ENCODE measurements at regions not wholly inside any gene's neighbourhood (a gene's known extent, or its start where the extent isn't known, plus 50 kb on each side); places are given as distances from the start of the nearest gene placed in this dataset.
A peak's percentile ranks its signal among the peaks of the same experiment; 100 is the strongest.
"Not testable (repeated sequence)": the region's sequence is repeated elsewhere in the genome, so short reads cannot be mapped to it uniquely, and the experiment has no call there.

DNA sequence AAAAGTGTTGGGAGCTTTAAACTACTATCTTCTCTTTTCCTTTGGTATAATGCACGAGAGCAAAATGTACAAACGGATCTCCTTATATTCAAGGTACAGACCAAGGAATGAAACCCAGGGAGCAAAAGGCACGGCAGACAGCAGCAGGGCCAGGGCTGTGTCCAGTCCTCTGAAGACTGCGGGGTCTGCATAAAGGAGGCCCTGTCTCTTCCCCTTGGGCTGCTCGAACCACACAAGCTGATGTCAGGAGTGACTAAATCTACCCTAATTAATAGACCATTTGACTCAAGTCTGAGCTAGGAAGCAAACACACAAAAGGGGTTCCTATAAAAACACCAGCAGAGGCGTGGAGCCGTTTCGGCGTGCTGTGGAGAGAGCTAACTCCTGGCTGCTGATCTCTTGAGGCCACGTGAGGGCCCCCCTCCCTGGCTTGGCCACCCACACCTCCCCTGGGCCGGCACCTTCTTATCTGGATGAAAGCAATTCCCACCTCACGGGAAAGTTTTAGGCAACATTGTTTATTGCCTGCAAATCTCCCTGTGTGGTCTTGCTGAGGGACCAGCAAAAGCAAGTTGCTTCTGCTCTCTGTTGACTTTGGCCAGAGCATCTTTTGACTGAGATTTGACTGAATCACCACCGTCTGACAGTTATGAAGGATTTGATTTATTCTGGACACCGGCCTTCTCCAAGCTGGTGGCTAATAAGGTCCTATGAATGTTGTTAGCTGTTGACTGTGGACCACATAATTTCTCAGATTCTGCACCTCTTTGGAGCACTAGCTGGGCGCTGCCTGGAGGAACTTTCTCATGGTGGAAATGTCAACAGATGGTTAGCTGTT, 183.5 kb downstream of the LMLN start:
- H3K4me1 Mint-ChIP-seq; H3K36me3 Mint-ChIP-seq (ENCODE audit: low read depth); H3K27me3 Mint-ChIP-seq (ENCODE audit: low read depth); H3K9me3 Mint-ChIP-seq; H3K4me3 Mint-ChIP-seq; DNase-seq (ENCODE audit: low read depth, low spot score); H3K27ac Mint-ChIP-seq (ENCODE audit: unreplicated experiment): not testable (repeated sequence)

DNA sequence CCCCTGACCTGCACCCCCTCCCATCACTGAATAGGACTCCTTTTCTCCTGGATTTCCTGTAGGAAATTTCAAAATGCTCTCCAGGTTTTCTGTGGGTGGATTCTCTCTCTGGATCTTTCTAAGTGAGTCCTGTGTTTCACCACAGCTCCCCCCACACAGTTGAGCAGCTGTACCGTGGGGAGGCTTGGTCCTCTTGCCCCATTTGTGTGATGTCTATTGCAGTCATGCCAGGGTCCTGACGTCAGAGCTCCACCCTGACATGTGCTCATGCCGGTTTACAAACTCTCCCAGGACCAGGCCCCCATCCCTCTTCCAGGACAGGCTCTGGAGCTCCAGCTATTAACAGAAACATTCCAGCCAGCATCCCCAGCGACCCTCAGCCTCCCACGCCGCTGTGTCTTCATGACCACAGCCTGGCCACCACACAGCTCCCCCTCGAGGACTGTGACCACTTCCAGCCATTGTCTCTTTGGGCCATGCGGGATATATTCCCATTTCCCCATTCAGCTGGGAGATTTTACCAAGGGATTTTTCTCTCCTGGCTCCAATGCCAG, 185.3 kb downstream of the LMLN start:
- not testable (repeated sequence) for H3K27me3 Mint-ChIP-seq (ENCODE audit: low read depth); H3K36me3 Mint-ChIP-seq (ENCODE audit: low read depth); H3K27ac Mint-ChIP-seq (ENCODE audit: unreplicated experiment); H3K9me3 Mint-ChIP-seq; H3K4me1 Mint-ChIP-seq; H3K4me3 Mint-ChIP-seq; DNase-seq (ENCODE audit: low read depth, low spot score)

DNA sequence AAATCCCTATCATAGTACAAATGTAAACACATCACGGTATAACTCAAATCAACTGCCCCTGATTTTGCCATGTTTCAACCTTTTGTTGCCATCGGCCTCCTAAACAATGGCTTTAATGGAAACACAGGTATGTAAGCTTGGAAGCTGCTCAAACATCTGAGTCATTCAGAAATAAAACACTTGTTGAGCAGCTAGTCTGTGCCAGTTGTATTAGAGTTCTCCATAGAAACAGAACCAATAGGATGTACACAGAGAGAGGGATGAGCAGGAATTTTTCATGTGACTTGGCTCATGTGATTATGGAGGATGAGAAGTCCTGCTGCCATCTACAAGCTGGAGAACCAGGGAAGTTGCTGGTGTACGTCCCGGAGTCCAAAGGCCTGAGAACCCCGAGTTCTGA, 186.1 kb downstream of the LMLN start:
- not testable (repeated sequence) for H3K27ac Mint-ChIP-seq (ENCODE audit: unreplicated experiment); H3K27me3 Mint-ChIP-seq (ENCODE audit: low read depth); DNase-seq (ENCODE audit: low read depth, low spot score); H3K9me3 Mint-ChIP-seq; H3K4me3 Mint-ChIP-seq; H3K36me3 Mint-ChIP-seq (ENCODE audit: low read depth); H3K4me1 Mint-ChIP-seq

DNA sequence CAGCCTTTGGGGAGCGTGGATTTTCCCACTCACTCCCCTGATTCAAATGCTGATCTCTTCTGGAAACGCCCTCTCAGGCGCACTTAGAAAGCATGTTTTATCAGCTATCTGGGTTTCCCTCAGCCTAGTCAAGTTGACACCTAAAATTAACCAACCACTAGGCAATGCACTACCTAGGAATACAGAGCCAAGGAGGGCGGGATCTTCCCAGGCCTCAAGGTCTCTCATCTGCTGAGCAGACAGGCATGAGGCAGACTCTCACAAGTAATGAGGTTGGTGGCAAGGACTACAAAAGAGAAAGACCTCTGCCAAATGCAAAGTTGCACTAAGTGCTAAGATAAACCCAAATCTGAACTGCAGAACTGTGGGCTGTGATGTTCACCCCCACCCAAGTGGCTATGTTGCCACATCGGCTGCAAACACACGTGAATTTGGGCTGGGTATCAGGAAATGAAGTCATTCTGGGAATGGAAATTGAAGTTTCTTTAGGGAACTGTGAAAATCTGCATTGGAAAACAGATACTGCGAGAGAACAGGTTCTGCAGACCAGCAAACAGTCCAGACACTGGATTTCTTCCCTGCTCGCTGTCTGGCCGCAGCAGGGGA, 186.6 kb downstream of the LMLN start:
- not testable (repeated sequence) for H3K9me3 Mint-ChIP-seq; DNase-seq (ENCODE audit: low read depth, low spot score); H3K4me3 Mint-ChIP-seq; H3K27ac Mint-ChIP-seq (ENCODE audit: unreplicated experiment); H3K4me1 Mint-ChIP-seq; H3K36me3 Mint-ChIP-seq (ENCODE audit: low read depth); H3K27me3 Mint-ChIP-seq (ENCODE audit: low read depth)

DNA sequence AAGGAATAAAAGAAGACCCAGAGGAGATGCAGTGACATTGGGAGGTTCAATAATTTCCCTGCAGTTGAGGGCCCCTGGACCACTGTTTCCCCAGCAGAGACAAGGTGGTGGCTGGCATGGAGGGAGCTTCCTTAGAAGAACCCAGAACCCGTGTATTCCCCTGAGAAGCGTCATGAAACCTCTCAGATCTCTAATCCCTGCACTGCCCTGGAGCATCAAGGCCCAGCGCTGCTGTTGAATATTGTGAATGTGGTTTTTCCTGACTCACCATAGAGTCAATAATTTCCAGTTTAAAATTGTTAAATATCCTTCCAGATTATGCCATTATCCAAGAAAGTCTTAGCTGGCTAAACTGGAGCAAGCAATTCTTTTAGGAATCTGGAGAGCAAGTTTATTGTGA, 187.2 kb downstream of the LMLN start:
- not testable (repeated sequence) for H3K9me3 Mint-ChIP-seq; H3K4me1 Mint-ChIP-seq; H3K36me3 Mint-ChIP-seq (ENCODE audit: low read depth); H3K27me3 Mint-ChIP-seq (ENCODE audit: low read depth); H3K27ac Mint-ChIP-seq (ENCODE audit: unreplicated experiment); DNase-seq (ENCODE audit: low read depth, low spot score); H3K4me3 Mint-ChIP-seq

DNA sequence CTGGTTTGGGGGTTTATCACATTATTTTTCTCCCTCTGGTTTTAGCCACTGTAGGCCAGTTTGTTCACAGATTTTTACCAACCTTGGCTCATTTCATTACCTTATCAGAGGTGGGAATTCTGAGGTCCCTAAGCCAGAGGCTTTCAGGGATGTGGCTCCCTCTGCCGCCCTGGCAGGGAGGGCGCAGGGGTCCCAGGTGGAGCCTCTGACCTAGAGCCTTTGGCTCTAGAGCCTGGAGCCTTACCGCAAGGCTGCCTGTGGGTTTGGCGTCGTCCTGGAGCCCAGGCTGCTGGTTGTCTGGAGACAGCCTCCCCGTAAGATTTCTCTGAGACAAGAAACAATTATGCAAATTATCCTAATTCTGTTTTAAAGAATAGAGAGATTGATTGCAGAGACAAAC, 188.0 kb downstream of the LMLN start:
- H3K36me3 Mint-ChIP-seq (ENCODE audit: low read depth); DNase-seq (ENCODE audit: low read depth, low spot score); H3K9me3 Mint-ChIP-seq; H3K4me1 Mint-ChIP-seq; H3K27me3 Mint-ChIP-seq (ENCODE audit: low read depth); H3K27ac Mint-ChIP-seq (ENCODE audit: unreplicated experiment); H3K4me3 Mint-ChIP-seq: not testable (repeated sequence)
- TF ChIP-seq, protein P1, sequence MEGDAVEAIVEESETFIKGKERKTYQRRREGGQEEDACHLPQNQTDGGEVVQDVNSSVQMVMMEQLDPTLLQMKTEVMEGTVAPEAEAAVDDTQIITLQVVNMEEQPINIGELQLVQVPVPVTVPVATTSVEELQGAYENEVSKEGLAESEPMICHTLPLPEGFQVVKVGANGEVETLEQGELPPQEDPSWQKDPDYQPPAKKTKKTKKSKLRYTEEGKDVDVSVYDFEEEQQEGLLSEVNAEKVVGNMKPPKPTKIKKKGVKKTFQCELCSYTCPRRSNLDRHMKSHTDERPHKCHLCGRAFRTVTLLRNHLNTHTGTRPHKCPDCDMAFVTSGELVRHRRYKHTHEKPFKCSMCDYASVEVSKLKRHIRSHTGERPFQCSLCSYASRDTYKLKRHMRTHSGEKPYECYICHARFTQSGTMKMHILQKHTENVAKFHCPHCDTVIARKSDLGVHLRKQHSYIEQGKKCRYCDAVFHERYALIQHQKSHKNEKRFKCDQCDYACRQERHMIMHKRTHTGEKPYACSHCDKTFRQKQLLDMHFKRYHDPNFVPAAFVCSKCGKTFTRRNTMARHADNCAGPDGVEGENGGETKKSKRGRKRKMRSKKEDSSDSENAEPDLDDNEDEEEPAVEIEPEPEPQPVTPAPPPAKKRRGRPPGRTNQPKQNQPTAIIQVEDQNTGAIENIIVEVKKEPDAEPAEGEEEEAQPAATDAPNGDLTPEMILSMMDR (conservative IDR thresholded peaks at IDR 0.05), result peak; percentile 25

DNA sequence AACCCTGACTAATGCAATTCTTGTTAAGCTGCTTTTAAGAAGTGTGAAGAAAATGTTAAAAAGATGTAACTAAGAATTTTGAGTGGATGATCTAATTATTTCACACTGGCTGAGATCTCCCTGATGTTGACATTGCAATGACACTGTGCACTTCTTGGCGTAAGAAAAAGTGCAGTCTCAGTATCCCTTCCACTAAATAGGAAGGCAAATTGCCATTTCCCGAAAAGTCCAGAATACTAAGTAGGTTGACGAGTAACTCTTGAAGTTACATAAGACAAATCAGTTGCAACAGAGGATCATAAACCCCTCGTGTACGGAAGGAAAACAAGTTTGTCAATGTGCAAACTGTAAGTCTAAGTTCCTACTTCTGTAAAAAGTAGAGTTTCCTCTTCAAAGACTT, 189.9 kb downstream of the LMLN start:
- not testable (repeated sequence) for H3K36me3 Mint-ChIP-seq (ENCODE audit: low read depth); H3K4me1 Mint-ChIP-seq; H3K27ac Mint-ChIP-seq (ENCODE audit: unreplicated experiment); DNase-seq (ENCODE audit: low read depth, low spot score); H3K9me3 Mint-ChIP-seq; H3K27me3 Mint-ChIP-seq (ENCODE audit: low read depth); H3K4me3 Mint-ChIP-seq

DNA sequence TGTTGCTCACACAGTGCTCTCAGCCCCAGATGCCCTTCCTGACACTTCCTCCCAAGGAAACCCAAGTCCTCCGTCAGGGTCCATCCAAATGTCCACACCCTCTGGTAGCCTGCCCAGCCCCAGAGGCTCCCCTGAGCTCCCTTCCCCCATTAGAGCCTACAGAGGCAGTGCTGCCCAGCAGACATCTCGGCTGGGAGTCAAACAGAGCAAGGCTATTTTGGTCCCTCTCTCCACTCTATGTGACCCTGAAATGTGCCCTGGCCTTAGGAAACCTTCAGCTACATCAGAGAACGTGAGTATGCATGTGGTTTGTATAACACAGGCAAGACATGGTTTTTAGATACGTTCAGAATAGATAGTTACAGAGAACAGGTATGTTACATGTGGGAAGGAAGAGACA, 191.8 kb downstream of the LMLN start:
- not testable (repeated sequence) for H3K27ac Mint-ChIP-seq (ENCODE audit: unreplicated experiment); H3K9me3 Mint-ChIP-seq; H3K4me1 Mint-ChIP-seq; H3K27me3 Mint-ChIP-seq (ENCODE audit: low read depth); DNase-seq (ENCODE audit: low read depth, low spot score); H3K36me3 Mint-ChIP-seq (ENCODE audit: low read depth); H3K4me3 Mint-ChIP-seq

DNA sequence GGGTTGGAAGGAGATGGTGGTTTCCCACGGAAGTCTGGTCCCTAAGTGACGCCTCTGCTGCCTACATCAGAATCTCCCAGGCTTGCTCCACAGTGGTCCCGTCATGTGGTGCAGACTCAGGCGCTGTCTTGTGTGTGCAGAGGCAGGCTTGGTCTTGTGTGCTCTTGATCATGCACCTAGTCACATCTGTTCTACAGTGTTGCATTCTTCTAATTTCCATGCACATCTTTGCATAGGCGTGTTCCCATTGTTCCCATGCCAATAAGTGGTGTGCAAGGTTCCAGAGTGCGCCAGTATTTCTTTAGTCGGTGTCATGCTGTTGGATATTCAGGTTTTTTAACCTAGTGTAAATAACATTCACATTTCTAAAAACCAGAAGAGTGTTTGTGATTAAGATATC, 195.8 kb downstream of the LMLN start:
- not testable (repeated sequence) for H3K4me1 Mint-ChIP-seq; H3K4me3 Mint-ChIP-seq; H3K27ac Mint-ChIP-seq (ENCODE audit: unreplicated experiment); H3K27me3 Mint-ChIP-seq (ENCODE audit: low read depth); H3K9me3 Mint-ChIP-seq; DNase-seq (ENCODE audit: low read depth, low spot score); H3K36me3 Mint-ChIP-seq (ENCODE audit: low read depth)
